Astrocyte of the cerebellum (primary cell): ENCODE measurements at regions not wholly inside any gene's neighbourhood (a gene's known extent, or its start where the extent isn't known, plus 50 kb on each side); places are given as distances from the start of the nearest gene placed in this dataset.

Experiments used
- DNase-seq: peaks from one replicate; pipeline ENCODE4 v3.0.0-alpha.2; 2011; ENCODE audit warnings: low read depth
- H3K4me3 ChIP-seq: 2 replicates; pipeline ENCODE4 v1.5.1; 2011; ENCODE audit warnings: mild to moderate bottlenecking, low read depth, low read length, moderate library complexity
- in situ Hi-C: cut with HindIII; loops from 2 replicates; pipeline ENCODE4 v1.10.0; 2017; ENCODE audit warnings: low sequenced_read_pairs
- TF ChIP-seq, protein P1 (sequence below): IDR thresholded peaks from 2 replicates; pipeline ENCODE4 v1.5.1; 2012; ENCODE audit warnings: low read length, low read depth, moderate library complexity, mild to moderate bottlenecking; ENCODE audit errors: missing control alignments

DNA sequence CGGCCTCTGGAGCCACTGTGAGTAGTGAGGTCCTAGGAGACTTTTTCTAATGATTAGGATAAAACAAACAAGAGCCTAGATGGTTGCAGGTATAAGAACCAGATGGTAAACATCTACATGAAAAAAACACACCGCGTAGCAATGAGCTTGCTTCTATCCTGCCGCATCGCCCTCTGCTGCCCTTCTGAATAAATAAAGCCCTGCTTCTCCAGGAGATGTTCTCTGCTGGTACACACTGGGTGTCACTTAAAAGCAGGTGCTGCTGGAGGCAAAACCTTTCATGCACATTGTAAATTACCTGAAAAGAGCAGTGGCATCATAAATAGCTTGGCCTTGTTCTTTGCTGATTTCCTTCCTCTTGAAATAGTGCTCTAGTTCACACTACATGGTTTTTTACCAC is 164.4 kb upstream of the TOPAZ1 start:
- TF ChIP-seq, protein P1, sequence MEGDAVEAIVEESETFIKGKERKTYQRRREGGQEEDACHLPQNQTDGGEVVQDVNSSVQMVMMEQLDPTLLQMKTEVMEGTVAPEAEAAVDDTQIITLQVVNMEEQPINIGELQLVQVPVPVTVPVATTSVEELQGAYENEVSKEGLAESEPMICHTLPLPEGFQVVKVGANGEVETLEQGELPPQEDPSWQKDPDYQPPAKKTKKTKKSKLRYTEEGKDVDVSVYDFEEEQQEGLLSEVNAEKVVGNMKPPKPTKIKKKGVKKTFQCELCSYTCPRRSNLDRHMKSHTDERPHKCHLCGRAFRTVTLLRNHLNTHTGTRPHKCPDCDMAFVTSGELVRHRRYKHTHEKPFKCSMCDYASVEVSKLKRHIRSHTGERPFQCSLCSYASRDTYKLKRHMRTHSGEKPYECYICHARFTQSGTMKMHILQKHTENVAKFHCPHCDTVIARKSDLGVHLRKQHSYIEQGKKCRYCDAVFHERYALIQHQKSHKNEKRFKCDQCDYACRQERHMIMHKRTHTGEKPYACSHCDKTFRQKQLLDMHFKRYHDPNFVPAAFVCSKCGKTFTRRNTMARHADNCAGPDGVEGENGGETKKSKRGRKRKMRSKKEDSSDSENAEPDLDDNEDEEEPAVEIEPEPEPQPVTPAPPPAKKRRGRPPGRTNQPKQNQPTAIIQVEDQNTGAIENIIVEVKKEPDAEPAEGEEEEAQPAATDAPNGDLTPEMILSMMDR, result peak; percentile 12
- no peak overlapping the region for H3K4me3 ChIP-seq
- DNase-seq, result no peak
- in situ Hi-C loops, result no loop called here

DNA sequence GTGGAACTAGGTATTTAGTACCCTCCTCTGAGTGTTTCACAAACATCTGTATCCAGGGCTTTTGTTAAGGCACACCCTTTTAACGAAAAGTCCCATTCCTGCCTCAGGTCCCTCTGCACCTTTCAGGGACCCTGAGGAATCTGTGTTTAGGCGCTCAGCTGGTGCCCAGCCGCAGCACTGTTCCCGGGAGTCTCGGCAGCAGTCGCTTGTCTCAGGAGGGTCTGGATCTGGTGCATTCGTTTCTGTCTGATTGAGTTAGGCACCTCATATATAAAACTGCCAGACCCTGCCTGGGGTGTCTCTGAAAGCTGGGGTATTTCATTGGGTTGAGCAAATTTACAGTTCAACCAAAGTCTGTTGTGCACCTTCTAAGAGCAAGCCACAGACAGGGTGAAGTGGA is 162.8 kb upstream of the TOPAZ1 start:
- in situ Hi-C loops, result no loop called here
- H3K4me3 ChIP-seq, result no peak overlapping the region
- TF ChIP-seq, protein P1, result no peak
- DNase-seq, result no peak

DNA sequence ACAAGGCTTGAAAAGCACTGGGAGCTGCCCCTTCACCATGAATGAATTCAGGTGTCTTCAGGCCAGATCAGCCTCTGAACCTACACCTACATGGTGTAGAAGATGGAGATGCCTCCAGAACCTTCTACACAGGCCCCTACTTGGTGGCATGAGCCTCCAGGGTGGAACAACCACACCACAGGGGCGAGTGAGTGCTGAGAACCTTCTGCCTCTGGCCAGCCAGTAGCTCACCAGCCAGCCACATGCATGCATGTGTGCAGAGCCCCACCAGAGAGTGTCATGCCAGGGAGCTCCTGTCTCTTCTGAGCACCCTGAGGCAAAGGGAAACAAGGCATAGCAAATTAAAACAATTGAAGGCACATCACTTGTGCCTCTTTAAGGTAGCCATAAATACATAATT is 161.8 kb upstream of the TOPAZ1 start:
- TF ChIP-seq, protein P1, result no peak
- H3K4me3 ChIP-seq, result no peak overlapping the region
- in situ Hi-C loops, result no loop called here
- no peak for DNase-seq

DNA sequence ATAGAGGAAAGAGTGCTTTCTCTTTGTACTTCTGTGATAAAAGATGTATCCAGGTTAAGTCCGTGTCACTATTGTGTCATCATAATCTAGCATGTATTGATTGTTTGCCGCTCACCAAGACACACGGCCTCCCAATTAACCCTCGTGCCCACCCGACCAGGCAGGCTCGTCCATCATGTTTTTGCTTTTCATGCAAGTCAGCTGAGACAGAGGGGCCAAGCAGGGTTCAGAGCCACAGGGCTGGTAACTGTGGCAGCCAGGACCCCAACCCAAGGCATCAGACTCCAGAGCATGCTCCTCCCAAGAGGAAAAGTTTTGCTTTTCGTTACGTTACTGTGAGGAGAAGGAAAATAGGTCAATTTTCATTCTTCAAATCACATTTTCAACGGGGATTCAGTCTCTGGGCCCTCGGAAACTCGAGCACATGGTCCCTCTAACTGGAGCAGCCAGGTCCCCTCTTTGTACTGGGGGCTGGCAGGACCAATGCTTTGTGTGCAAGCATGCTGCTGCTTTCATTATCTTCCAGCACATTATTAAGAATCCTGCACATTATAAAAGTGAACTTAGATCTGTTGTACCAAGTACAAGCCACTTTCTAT is 161.1 kb upstream of the TOPAZ1 start:
- TF ChIP-seq, protein P1, result no peak
- no peak for DNase-seq
- in situ Hi-C loops, result no loop called here
- H3K4me3 ChIP-seq, result no peak overlapping the region

DNA sequence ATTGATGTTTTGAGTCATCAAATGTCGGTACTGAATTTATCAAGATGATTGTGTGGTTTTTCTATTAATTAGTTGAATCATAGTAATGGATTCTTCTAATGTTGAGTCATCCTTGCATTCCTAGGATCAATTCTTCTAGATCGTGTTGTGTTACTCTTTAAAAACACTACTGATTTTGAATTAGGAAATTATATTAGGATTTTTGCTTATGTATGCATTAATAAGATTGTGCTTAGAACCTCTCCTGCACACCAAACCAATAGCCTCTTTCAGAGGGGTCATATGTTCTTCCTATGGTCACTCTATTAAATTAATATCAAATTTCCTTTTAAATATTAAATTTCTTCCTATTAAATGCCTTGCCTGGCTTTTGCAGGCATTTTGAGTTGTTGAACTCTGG is 151.7 kb upstream of the TOPAZ1 start:
- in situ Hi-C loops, result no loop called here
- TF ChIP-seq, protein P1, result no peak
- DNase-seq, result no peak
- H3K4me3 ChIP-seq, result no peak overlapping the region

DNA sequence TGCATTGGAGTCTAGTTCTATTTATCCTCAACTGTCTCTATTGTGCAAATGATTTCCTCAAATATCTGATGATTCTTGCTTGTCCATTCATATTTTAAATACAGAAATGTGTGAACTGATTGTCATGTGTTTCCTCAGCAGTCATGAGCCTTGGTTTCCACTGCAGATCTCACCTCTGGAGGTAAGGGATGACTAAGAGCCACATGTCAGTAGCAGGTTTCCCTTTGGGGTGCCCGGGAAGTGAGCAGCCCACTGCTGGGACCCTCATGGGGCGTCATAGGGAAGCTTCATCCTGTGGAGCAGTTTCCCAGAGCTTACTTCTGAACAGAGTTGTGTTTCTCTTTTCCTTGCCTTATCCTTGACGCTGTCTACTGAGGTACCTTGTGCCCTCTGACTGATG is 149.2 kb upstream of the TOPAZ1 start:
- DNase-seq, result no peak
- in situ Hi-C loops, result no loop called here
- TF ChIP-seq, protein P1, result no peak
- no peak overlapping the region for H3K4me3 ChIP-seq

DNA sequence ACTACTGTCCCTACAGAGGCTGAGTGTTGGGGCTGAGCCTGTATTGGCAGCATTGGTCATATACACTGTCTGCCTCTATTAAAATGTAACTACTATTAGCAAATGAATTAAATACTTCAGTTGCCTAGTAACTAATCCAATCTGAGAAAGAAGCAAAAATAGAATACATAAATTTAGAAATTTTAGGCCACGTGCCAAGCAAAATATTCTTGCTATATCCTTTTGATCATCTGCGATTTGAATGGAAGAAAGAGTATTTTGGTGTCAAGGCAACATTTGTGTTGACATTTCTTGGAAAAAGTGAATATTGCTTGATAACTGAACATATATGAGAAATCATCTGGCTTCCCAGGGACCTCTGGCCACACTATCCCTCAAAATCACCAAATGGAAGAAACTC is 148.2 kb upstream of the TOPAZ1 start:
- TF ChIP-seq, protein P1, result no peak
- no peak overlapping the region for H3K4me3 ChIP-seq
- DNase-seq, result no peak
- in situ Hi-C loops, result no loop called here
